A673 (cell line): ENCODE measurements at regions not wholly inside any gene's neighbourhood (a gene's known extent, or its start where the extent isn't known, plus 50 kb on each side); places are given as distances from the start of the nearest gene placed in this dataset.

Source experiments
- EZH2 ChIP-seq: fragments of 200-600 bp; sonication (generic); IDR thresholded peaks from 2 replicates; pipeline ENCODE4 v1.6.1; 2017; ENCODE audit warnings: borderline replicate concordance, low read depth, mild to moderate bottlenecking, mixed read lengths, antibody characterized with exemption, low read length; ENCODE audit not compliant: poor library complexity, severe bottlenecking
- TF ChIP-seq, protein P1 (sequence below): fragments of 300-800, 200-600 bp; sonication (generic); conservative IDR thresholded peaks from 2 replicates; pipeline ENCODE4 v1.5.1; 2017; ENCODE audit warnings: low read depth, mild to moderate bottlenecking, antibody characterized with exemption, low read length, moderate library complexity, mixed read lengths

DNA sequence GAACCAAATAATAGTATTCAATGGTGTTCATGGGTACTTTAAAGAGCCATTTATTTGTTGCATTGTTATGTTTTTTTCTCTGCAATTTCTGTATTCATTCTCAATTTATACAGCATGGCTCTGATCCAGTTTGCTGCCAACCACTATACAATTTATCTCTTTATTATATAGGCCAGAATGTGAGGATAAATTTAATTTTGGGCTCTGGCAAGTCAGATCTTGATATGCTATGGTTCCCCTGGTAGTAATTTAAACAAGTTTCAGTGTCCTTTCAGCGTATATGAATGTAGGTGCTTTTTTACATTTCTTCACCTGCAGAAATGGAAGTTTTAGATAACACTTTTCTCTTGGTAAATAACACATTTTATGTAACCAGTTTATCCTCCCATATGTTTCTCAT is 1118.0 kb upstream of the SEMA6A start:
- TF ChIP-seq EZH2: no peak
- TF ChIP-seq, protein P1, sequence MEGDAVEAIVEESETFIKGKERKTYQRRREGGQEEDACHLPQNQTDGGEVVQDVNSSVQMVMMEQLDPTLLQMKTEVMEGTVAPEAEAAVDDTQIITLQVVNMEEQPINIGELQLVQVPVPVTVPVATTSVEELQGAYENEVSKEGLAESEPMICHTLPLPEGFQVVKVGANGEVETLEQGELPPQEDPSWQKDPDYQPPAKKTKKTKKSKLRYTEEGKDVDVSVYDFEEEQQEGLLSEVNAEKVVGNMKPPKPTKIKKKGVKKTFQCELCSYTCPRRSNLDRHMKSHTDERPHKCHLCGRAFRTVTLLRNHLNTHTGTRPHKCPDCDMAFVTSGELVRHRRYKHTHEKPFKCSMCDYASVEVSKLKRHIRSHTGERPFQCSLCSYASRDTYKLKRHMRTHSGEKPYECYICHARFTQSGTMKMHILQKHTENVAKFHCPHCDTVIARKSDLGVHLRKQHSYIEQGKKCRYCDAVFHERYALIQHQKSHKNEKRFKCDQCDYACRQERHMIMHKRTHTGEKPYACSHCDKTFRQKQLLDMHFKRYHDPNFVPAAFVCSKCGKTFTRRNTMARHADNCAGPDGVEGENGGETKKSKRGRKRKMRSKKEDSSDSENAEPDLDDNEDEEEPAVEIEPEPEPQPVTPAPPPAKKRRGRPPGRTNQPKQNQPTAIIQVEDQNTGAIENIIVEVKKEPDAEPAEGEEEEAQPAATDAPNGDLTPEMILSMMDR: no peak
